Keratinocyte (primary cell): ENCODE measurements at regions not wholly inside any gene's neighbourhood (a gene's known extent, or its start where the extent isn't known, plus 50 kb on each side); places are given as distances from the start of the nearest gene placed in this dataset.

Source experiments
- DNase-seq: peaks from one replicate; pipeline ENCODE4 v3.0.0-alpha.2; 2011; ENCODE audit warnings: low read depth, missing footprints, low spot score
- FAIRE-seq: peaks from 2 replicates; lab custom pipeline; 2011; peaks lifted over from hg19 to GRCh38; lab: Jason Lieb, UNC
- H2AFZ ChIP-seq: 2 replicates; pipeline ENCODE4 v1.6.0; 2012; ENCODE audit warnings: low read length, control low read depth, inconsistent platforms; ENCODE audit not compliant: control insufficient read depth
- H3K27ac ChIP-seq: 2 replicates; pipeline ENCODE4 v1.5.1; 2011; ENCODE audit warnings: low read length; ENCODE audit not compliant: control insufficient read depth, insufficient read depth
- H3K27me3 ChIP-seq: 3 replicates; pipeline ENCODE4 v1.6.0; 2011; ENCODE audit warnings: low read length; ENCODE audit not compliant: control insufficient read depth, insufficient read depth; ENCODE audit errors: extremely low read depth
- H3K36me3 ChIP-seq, 2 experiments: 2 replicates in 1 of 2; 3 replicates in 1 of 2; pipeline ENCODE4 v1.5.1; 2011; ENCODE audit warnings: low read length in 2 of 2, mild to moderate bottlenecking in 1 of 2; ENCODE audit not compliant: control insufficient read depth in 2 of 2, insufficient read depth in 2 of 2; ENCODE audit errors: extremely low read depth in 1 of 2
- H3K4me1 ChIP-seq: 3 replicates; pipeline ENCODE4 v1.5.1; 2011; ENCODE audit warnings: low read length; ENCODE audit not compliant: control insufficient read depth, insufficient read depth; ENCODE audit errors: extremely low read depth
- H3K4me2 ChIP-seq: 3 replicates; pipeline ENCODE4 v1.6.0; 2011; ENCODE audit warnings: low read depth, low read length; ENCODE audit not compliant: control insufficient read depth, insufficient read depth; ENCODE audit errors: extremely low read depth
- H3K4me3 ChIP-seq, 3 experiments: fragments of 200-600 bp in 1 of 3; sonication (generic) in 1 of 3; 2 replicates in 2 of 3; 3 replicates in 1 of 3; pipeline ENCODE4 v1.5.1; 2011 to 2016; ENCODE audit warnings: low read length in 3 of 3, mild to moderate bottlenecking in 3 of 3, control low read depth in 2 of 3, inconsistent platforms in 1 of 3, low read depth in 1 of 3, mixed read lengths in 1 of 3, mixed run types in 1 of 3, moderate library complexity in 1 of 3; ENCODE audit not compliant: control insufficient read depth in 2 of 3, insufficient read depth in 2 of 3; ENCODE audit errors: extremely low read depth in 1 of 3
- H3K79me2 ChIP-seq: 2 replicates; pipeline ENCODE4 v1.6.0; 2012; ENCODE audit warnings: low read length; ENCODE audit not compliant: control insufficient read depth, insufficient read depth
- H3K9ac ChIP-seq: 3 replicates; pipeline ENCODE4 v1.6.0; 2011; ENCODE audit warnings: low read length; ENCODE audit not compliant: control insufficient read depth, insufficient read depth; ENCODE audit errors: extremely low read depth
- H3K9me1 ChIP-seq: 3 replicates; pipeline ENCODE4 v1.6.0; 2011; ENCODE audit warnings: low read length; ENCODE audit not compliant: control insufficient read depth, insufficient read depth; ENCODE audit errors: extremely low read depth
- H3K9me3 ChIP-seq: 2 replicates; pipeline ENCODE4 v1.5.1; 2012; ENCODE audit warnings: low read depth, low read length; ENCODE audit not compliant: control insufficient read depth
- H4K20me1 ChIP-seq: 3 replicates; pipeline ENCODE4 v1.6.0; 2011; ENCODE audit warnings: low read length; ENCODE audit not compliant: control insufficient read depth, insufficient read depth; ENCODE audit errors: extremely low read depth
- CTCF ChIP-seq, 3 experiments: IDR thresholded peaks in 1 of 3; conservative IDR thresholded peaks in 1 of 3; optimal IDR thresholded peaks in 1 of 3; 2 replicates in 2 of 3; 3 replicates in 1 of 3; pipeline versions ENCODE3 to v1.5.1; 2011; ENCODE audit warnings: low read length in 3 of 3, mild to moderate bottlenecking in 3 of 3, moderate library complexity in 2 of 3, control low read depth in 1 of 3, inconsistent platforms in 1 of 3; ENCODE audit not compliant: insufficient read depth in 2 of 3; ENCODE audit errors: extremely low read depth in 1 of 3
- EZH2 ChIP-seq: IDR thresholded peaks from one replicate; pipeline ENCODE4 v1.6.1; 2012; ENCODE audit warnings: inconsistent platforms, mild to moderate bottlenecking, low read length, moderate library complexity
- dilution Hi-C: fragments of 300-500 bp; cut with MboI; formaldehyde crosslinking; loops from one replicate; pipeline ENCODE4 v1.7.0; 2020; ENCODE audit warnings: low sequenced_read_pairs; ENCODE audit not compliant: extremely low pct_ligation_motif_present

GRCh38 chr4:18343581-18343980 lies 322.0 kb upstream of the LCORL start:
- Histone ChIP-seq H3K9me1 (no peaks in the 10 kb centered on the region), H3K27ac (no peak overlapping the region), H3K79me2 (no peaks in the 10 kb centered on the region), H3K4me2 (no peak overlapping the region), H3K4me1 (no peaks in the 10 kb centered on the region), H3K27me3 (no peaks in the 10 kb centered on the region), H3K9me3 (peaks cover 3% of the 10 kb centered on the region), H2AFZ (no peak overlapping the region), H3K36me3 (no peaks in the 10 kb centered on the region), H4K20me1 (no peaks in the 10 kb centered on the region), H3K4me3 (no peak overlapping the region), H3K9ac (no peak overlapping the region)
- no peak for TF ChIP-seq CTCF (optimal IDR thresholded peaks at IDR 0.05 in 1 of 3, IDR thresholded peaks at IDR 0.05 in 1 of 3, conservative IDR thresholded peaks at IDR 0.05 in 1 of 3; ENCODE audit: extremely low read depth in 1 of 3, insufficient read depth in 2 of 3, low read length in 3 of 3)
- no peak for TF ChIP-seq EZH2
- dilution Hi-C loops, result no loop called here
- no peak for FAIRE-seq
- DNase-seq, result no peak

GRCh38 chr4:18342847-18343246 lies 321.3 kb upstream of the LCORL start:
- DNase-seq (no peak), FAIRE-seq (no peak)
- no peaks in the 10 kb centered on the region for H3K9me1 ChIP-seq
- no peak overlapping the region for H3K4me2 ChIP-seq
- H3K9me3 ChIP-seq, result peaks cover 3% of the 10 kb centered on the region
- dilution Hi-C loops, result no loop called here
- H3K4me1 ChIP-seq, result no peaks in the 10 kb centered on the region
- no peak overlapping the region for H3K4me3 ChIP-seq
- no peaks in the 10 kb centered on the region for H4K20me1 ChIP-seq
- H3K9ac ChIP-seq, result no peak overlapping the region
- TF ChIP-seq CTCF (optimal IDR thresholded peaks at IDR 0.05 in 1 of 3, IDR thresholded peaks at IDR 0.05 in 1 of 3, conservative IDR thresholded peaks at IDR 0.05 in 1 of 3; ENCODE audit: extremely low read depth in 1 of 3, insufficient read depth in 2 of 3, low read length in 3 of 3) (no peak), EZH2 (no peak)
- no peak overlapping the region for H2AFZ ChIP-seq
- no peaks in the 10 kb centered on the region for H3K79me2 ChIP-seq
- H3K36me3 ChIP-seq, result no peaks in the 10 kb centered on the region
- H3K27ac ChIP-seq, result no peak overlapping the region
- no peaks in the 10 kb centered on the region for H3K27me3 ChIP-seq
